Omental fat pad (tissue), 3 donors: ENCODE measurements at regions not wholly inside any gene's neighbourhood (a gene's known extent, or its start where the extent isn't known, plus 50 kb on each side); places are given as distances from the start of the nearest gene placed in this dataset.

Source experiments
- ATAC-seq: fragments of 150-250 bp; one replicate; pipeline ENCODE4 v1.9.1; 2016; ENCODE audit warnings: mild to moderate bottlenecking, moderate library complexity; ENCODE audit not compliant: low FRiP score
- DNase-seq: peaks from one replicate; pipeline ENCODE4 v3.0.0-alpha.2; 2019; ENCODE audit warnings: low spot score
- TF ChIP-seq, protein P1 (sequence below), 3 donors: fragments of 450-650 bp; IDR thresholded peaks; one replicate each; pipeline ENCODE4 v1.5.1; 2016 to 2017; ENCODE audit warnings: antibody characterized with exemption in 3 of 3, mild to moderate bottlenecking in 3 of 3, moderate library complexity in 2 of 3

DNA sequence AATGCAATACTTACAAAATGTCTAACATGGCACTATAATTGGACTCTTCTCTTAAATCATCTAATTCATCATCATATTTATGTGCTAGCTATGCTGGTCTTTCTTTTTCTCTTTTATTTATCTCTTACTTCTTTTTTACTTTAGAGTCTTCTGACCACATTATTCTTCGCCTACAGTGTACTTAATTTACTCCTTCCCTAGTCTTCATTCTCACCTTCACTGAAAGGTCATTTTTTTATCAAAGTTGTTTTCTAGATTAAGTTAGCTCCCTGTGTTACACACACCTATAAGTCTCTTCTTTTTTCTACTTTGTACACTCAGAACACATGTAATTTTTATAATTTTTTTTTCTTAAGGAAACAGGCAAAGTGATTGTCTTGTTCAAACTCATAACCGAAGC, 1351.2 kb downstream of the FSCB start:
- no peak for DNase-seq
- TF ChIP-seq, protein P1, sequence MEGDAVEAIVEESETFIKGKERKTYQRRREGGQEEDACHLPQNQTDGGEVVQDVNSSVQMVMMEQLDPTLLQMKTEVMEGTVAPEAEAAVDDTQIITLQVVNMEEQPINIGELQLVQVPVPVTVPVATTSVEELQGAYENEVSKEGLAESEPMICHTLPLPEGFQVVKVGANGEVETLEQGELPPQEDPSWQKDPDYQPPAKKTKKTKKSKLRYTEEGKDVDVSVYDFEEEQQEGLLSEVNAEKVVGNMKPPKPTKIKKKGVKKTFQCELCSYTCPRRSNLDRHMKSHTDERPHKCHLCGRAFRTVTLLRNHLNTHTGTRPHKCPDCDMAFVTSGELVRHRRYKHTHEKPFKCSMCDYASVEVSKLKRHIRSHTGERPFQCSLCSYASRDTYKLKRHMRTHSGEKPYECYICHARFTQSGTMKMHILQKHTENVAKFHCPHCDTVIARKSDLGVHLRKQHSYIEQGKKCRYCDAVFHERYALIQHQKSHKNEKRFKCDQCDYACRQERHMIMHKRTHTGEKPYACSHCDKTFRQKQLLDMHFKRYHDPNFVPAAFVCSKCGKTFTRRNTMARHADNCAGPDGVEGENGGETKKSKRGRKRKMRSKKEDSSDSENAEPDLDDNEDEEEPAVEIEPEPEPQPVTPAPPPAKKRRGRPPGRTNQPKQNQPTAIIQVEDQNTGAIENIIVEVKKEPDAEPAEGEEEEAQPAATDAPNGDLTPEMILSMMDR (IDR thresholded peaks at IDR 0.05), result no peak
- no peak for ATAC-seq

DNA sequence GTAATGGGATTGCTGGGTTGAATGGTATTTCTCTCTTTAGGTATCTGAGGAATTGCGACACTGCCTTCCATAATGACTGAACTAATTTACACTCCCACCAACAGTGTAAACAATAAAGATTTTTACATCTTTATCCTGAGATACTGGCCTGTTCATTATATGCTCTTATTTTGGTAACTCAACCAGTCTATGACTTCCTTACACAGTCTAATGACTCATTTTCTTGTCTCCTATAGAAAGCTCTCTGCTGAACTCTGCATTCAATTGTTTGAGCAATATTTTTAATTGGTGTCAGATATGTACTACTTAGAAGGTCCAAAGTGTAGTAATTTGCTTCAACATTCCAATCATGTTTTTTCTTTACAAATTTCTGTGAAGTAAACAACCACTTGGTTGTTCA, 1351.8 kb downstream of the FSCB start:
- no peak for DNase-seq
- no peak for ATAC-seq
- TF ChIP-seq, protein P1 (IDR thresholded peaks at IDR 0.05), result no peak

DNA sequence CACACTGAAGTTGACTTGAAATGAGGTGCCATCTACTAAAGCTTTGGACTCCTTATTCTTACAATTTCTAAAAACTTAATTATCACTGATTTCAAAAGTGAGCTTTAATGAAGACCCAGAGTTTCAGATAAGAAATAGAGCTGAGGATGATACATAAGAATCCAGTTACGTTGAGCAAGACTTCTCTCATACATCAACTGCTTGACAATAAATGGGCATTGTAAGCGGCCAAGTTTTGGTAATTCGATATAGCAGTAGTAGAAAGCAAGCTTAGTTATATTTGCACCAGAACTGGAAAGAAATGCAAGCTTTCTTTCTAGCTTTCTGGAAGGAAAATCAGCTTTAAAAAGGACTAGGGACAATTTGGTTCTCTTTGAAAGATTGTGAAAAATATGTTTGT, 1359.6 kb downstream of the FSCB start:
- DNase-seq (no peak), ATAC-seq (peak; percentile 70)
- TF ChIP-seq, protein P1 (IDR thresholded peaks at IDR 0.05), result no peak

DNA sequence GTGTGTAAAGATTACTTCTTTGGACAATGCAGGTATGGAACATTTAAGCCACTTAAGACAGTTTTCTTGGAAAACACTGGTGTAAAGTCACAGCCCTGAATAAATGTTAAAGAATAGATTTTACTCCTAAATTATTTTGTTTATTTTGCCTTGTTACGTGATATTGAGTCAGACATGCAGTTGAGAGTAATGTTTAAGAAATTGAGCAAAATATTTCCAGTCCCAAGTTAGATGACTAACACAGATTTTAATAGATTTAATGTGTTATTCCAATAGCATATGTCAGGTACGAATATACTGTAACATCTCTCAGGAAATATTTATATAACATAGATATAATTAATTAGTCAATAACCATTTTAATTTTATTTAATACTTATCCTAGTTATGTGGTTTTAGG, 1361.7 kb downstream of the FSCB start:
- ATAC-seq, result no peak
- DNase-seq, result no peak
- TF ChIP-seq, protein P1 (IDR thresholded peaks at IDR 0.05), result no peak

DNA sequence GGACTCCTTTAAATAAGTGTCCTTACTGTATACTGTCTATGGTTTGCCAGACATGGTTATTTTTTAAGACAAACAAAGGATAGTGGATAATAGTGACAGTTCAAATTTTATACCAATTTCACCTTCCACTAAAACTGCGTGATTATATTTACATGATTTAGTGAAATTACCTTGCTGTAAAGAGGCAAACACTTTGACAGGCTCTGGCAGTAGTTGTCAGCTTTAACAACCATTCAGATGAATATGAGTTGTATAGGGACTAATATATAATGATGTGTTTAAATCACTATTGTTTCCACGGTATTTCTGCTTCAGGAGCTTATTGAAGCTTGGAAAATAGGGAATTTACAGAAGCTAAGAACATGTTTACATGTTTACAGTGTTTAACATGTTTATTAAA, 1364.0 kb downstream of the FSCB start:
- ATAC-seq, result no peak
- DNase-seq, result no peak

DNA sequence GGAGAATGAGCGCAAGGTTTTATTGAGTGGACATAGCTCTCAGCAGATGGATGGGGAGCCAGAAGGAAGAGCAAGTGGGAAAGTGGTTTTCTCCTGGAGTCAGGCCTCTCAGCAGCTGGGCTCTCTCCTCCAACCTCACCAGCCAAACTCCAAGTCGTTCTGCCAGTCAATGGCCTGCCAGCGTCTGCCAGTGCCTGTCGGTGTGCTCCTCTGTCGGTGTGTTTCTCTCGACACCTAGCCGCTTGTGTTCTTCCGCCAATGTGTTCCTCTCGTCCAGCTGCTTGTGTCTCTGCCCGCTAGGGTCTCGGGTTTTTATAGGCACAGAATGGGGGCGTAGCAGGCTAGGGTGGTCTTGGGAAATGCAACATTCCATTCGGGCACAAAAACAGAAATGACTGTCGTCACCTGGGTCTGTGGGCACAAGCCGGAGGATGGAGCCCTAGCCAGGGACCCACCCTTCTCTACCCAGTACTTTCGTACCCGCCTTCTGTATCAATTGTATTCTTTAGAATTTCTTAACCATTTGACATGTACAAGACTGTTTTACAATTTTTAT, 1365.4 kb downstream of the FSCB start:
- TF ChIP-seq, protein P1 (IDR thresholded peaks at IDR 0.05), result no peak
- ATAC-seq (no peak), DNase-seq (no peak)

More for the DNA sequence above, 1364.0 kb downstream of the FSCB start:
- TF ChIP-seq, protein P1 (IDR thresholded peaks at IDR 0.05), result no peak

DNA sequence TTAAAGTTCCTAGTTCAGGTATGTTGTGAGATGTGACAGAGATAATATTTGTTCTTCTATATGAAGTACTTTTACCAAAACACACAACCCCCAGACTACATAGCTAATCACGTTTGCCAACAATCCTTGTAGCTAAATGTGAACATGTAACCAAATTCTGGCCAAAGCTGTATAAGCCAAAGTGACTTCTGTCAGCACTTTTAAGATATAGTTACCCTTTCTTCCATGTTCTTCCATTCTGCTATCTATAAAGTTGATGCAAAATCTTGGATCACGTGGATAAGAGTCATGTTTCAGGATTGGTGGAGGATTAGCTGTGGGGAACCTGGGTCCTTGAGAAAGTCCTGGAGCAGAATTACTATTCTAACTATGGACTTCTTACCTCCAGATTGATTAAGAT, 1366.6 kb downstream of the FSCB start:
- TF ChIP-seq, protein P1 (IDR thresholded peaks at IDR 0.05), result no peak
- DNase-seq, result no peak
- no peak for ATAC-seq
